B cell (primary cell): ENCODE measurements at regions not wholly inside any gene's neighbourhood (a gene's known extent, or its start where the extent isn't known, plus 50 kb on each side); places are given as distances from the start of the nearest gene placed in this dataset.

Experiments
- CTCF ChIP-seq: fragments of 200-600 bp; IDR thresholded peaks from one replicate; pipeline ENCODE4 v1.8.0; 2022; ENCODE audit warnings: antibody characterized with exemption, mild to moderate bottlenecking
- EZH2 ChIP-seq: IDR thresholded peaks from 2 replicates; pipeline ENCODE4 v1.6.1; 2012; ENCODE audit warnings: borderline replicate concordance, low read depth, mild to moderate bottlenecking, moderate library complexity, low read length; ENCODE audit not compliant: insufficient read depth, poor library complexity, severe bottlenecking

- TF ChIP-seq CTCF (no peak), EZH2 (no peak)
These were observed 59.2 kb upstream of the ZC4H2 start for GRCh38 chrX:65035446-65035770.
